ENCODE measurements at regions not wholly inside any gene's neighbourhood (a gene's known extent, or its start where the extent isn't known, plus 50 kb on each side); places are given as distances from the start of the nearest gene placed in this dataset.

DNA sequence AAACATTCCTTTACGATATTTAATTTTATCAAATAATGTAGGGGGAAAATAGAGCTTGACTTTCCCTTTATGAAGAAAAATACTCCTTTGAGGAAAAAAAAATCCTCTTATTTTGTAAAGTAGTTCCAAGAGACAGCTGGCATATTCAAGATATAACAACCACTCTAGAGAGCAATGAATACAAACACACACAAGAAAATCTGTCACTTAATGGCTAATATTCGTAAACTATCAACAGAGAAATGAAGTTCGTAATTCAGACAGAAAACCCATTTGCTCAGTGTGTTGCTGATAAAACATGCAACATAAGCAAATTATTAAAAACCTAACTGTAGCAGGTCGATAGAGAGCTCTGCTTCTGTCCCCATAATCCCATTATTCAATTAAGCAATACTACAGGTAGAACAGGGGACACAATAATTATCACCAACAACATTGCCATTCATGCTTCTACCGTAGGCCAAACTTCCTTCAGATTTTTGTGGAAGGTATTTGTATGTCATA is 714.4 kb upstream of the MARCKS start:
- no peak for DNase-seq (ENCODE audit: extremely low spot score, insufficient read length, low read depth)
- FAIRE-seq: no peak

- FAIRE-seq (no peak), DNase-seq (ENCODE audit: extremely low spot score, insufficient read length, low read depth) (no peak)
These were observed 713.9 kb upstream of the MARCKS start for GRCh38 chr6:113143206-113143605.

- DNase-seq (ENCODE audit: extremely low spot score, insufficient read length, low read depth) (no peak), FAIRE-seq (no peak)
These were observed 713.0 kb upstream of the MARCKS start for GRCh38 chr6:113144117-113144516.

- FAIRE-seq (no peak), DNase-seq (ENCODE audit: extremely low spot score, insufficient read length, low read depth) (no peak)
These were observed 710.3 kb upstream of the MARCKS start for GRCh38 chr6:113146878-113147277.

DNA sequence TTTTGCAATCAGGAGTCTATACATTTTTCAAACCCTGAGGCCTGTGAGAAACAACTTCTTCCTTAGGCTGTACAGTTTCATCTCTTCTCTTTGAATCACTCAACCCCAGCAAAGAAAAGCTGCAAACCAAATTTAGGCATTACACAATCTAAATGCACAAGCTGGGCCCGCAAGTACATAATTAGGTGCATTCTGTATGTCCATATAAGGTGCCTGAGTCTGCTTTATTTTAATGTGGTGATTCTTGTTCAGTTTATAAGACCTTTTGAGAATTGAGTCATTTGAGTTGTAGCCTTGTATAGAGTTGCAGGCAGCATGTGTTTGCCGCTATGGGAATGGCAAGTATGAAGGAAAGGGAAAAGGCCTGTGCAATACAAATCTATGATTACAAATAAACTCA is 709.6 kb upstream of the MARCKS start:
- FAIRE-seq: no peak

DNA sequence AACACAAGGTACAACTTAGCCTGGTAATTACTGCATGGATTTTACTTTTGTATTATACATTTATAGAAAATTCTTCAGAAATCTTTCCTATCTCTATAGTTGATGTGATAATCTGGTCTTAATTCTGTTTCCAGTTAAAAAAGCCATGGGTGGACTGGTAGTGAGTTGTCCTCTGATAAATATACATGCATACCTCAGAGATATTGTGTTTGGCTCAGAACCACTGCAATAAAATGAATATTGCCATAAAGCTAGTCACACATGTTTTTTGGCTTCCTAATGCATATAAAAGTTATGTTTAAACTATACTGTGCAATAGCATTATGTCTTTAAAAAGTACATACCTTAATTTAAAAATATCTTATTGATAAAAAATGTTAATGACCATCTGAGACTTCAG is 708.6 kb upstream of the MARCKS start:
- no peak for DNase-seq (ENCODE audit: extremely low spot score, insufficient read length, low read depth)
- no peak for FAIRE-seq

More for the DNA sequence above, 709.6 kb upstream of the MARCKS start:
- DNase-seq (ENCODE audit: extremely low spot score, insufficient read length, low read depth): no peak

DNA sequence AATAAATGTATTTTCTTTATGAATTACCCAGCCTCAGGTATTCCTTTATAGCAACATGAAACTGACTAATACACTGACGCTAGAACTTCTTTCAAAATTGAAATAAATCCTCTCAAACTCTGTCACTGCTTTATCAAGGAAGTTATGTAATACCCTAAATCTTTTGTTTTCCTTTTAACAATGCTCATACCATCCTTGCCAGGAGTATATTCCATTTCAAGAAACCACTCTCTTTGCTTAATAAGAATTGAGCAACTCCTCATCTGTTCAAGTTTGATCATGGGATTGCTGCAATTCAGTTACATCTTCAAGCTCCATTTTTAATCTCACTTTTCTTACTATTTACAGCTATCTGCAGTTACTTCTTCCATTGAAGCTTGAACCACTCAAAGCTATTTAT is 707.6 kb upstream of the MARCKS start:
- no peak for DNase-seq (ENCODE audit: extremely low spot score, insufficient read length, low read depth)
- FAIRE-seq: no peak

GRCh38 chr6:113160306-113161017 is 696.7 kb upstream of the MARCKS start:
- FAIRE-seq: no peak
- DNase-seq (ENCODE audit: extremely low spot score, insufficient read length, low read depth): no peak

DNA sequence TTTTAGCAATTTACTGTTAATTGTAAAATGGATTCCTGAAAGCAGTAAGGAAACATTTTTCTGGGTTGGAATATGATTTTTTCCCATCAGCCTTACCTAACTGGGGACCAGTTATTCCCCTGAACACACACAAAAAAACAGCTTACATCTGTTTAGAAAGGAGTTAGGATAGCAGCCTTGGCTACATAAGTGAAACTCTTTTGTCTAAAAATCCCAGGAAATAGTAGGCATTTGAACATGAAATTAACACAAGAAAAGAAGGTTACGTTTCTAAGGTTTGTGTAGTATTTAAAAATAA is 696.2 kb upstream of the MARCKS start:
- FAIRE-seq (no peak), DNase-seq (ENCODE audit: extremely low spot score, insufficient read length, low read depth) (no peak)

DNA sequence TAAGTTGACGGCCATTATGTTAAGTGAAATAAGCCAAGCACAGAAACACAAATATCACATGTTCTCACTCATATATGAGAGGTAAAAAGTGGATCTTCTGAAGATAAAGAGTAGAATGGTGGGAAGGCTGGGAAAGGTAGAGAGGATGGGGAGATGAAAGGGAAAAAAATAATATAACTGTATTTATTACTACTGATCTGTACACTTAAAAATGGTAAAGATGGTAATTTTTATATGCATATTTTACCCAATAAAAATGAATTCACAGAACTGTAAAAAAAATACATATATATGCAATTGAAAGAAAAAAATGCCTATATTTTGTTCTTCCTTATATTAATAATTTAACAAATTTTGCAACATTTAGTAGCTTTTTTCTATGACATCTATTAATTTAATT is 694.4 kb upstream of the MARCKS start:
- FAIRE-seq: no peak
- DNase-seq (ENCODE audit: extremely low spot score, insufficient read length, low read depth): no peak

DNA sequence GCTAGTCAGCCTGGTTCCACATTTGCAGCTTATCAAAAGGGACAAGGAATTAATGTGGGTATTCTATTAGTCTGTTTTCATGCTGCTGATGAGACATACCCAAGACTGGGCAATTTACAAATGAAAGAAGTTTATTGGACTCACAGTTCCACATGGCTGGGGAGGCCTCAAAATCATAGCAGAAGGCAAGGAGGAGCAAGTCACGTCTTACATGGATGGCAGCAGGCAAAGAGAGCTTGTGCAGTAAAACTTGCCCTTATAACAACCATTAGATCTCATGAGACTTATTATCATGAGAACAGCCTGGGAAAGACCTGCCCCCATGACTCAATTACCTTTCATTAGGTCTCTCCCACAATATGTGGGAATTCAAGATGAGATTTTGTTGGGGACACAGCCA is 689.1 kb upstream of the MARCKS start:
- DNase-seq (ENCODE audit: extremely low spot score, insufficient read length, low read depth): no peak
- FAIRE-seq: no peak

DNA sequence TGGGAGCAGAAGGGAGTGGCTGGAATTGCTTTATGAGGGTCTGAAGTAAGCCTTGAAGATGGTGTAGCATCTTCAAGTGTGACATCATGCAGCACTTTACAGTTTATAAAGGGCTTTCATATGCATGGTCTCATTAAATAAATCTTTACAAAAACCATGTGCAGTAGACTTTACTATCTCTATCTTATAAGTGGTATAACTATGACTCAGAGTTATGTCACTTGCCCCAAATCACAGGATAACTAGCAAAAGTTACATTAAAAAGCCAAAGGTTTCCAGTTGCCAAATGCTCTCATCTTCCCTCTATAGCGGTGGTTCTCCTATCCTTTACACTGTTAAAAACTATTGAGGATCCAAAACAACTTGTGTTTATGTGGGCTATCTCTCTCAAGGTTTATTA is 687.7 kb upstream of the MARCKS start:
- FAIRE-seq (no peak), DNase-seq (ENCODE audit: extremely low spot score, insufficient read length, low read depth) (no peak)

DNA sequence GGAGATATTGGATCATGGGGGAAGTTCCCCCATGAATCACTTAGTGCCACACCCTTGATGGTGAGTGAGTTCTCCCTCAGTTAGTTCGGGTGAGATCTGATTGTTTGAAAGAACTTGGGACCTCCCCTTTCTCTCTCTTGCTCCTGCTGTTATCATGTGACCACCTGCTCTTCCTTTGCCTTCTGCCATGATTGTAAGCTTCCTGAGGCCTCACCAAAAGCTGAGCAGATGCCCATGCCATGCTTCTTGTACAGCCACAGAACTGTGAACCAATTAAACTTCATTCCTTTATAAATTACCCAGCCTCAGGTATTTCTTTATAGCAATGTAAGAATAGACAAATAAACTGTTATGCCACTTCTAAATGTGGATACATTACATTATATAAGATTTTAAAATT is 686.7 kb upstream of the MARCKS start:
- FAIRE-seq (no peak), DNase-seq (ENCODE audit: extremely low spot score, insufficient read length, low read depth) (no peak)

DNA sequence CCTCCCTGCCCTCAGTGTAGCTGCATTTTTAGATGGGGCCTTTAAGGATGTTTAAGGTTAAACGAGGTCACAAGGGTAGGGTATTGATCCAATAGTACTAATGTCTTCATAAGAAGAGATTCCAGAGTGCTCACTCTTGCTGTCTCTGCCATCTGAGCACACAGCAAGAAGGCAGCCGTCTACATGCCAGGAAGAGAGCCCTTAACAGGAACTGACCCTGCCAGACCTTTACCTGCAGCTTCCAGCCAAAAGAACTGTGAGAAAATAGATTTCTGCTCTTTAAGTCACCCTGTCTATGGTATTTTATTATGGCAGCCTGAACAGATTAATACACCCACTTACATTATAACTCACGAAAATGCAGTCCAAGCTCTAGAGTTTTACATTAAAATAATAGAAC is 685.3 kb upstream of the MARCKS start:
- FAIRE-seq: no peak
- DNase-seq (ENCODE audit: extremely low spot score, insufficient read length, low read depth): no peak

- FAIRE-seq (no peak), DNase-seq (ENCODE audit: extremely low spot score, insufficient read length, low read depth) (no peak)
These were observed 684.6 kb upstream of the MARCKS start for GRCh38 chr6:113172531-113172966.

DNA sequence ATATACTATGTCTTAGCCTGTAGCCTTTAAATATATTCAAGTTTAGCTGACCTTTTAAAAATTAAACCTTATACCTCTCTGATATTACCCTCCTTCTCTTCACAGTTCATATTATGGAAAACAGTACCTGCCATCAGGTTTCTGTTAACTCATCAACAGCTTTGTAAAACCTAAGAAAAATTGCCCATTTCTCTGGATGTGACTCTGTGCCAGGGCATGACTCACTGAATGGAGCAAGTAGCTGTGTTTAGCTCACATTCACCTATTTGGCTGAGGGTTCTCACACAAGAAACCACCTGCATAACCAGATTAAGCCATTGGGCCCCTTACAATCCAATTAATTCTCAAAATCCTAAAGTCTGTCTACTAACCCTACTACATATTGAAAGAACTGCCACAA is 678.8 kb upstream of the MARCKS start:
- no peak for DNase-seq (ENCODE audit: extremely low spot score, insufficient read length, low read depth)
- FAIRE-seq: no peak

DNA sequence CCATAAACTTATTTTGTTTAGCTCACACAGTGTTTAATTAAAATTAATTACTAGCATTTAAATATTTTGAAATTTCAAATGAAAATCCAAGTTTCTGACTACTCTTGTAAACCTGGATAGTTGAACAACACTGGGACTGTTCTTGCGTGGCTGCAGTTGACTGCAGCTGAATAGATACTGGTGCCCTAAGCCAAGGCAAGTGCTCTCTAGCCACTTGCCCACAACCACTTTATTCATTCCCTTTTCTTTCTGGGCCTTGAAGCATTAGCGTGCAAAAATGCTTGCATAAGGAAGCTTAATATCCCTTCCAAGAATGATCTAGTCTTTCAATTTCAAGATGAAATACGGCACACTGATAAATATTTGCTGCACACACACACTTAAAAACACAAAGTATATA is 676.0 kb upstream of the MARCKS start:
- FAIRE-seq (no peak), DNase-seq (ENCODE audit: extremely low spot score, insufficient read length, low read depth) (no peak)

DNA sequence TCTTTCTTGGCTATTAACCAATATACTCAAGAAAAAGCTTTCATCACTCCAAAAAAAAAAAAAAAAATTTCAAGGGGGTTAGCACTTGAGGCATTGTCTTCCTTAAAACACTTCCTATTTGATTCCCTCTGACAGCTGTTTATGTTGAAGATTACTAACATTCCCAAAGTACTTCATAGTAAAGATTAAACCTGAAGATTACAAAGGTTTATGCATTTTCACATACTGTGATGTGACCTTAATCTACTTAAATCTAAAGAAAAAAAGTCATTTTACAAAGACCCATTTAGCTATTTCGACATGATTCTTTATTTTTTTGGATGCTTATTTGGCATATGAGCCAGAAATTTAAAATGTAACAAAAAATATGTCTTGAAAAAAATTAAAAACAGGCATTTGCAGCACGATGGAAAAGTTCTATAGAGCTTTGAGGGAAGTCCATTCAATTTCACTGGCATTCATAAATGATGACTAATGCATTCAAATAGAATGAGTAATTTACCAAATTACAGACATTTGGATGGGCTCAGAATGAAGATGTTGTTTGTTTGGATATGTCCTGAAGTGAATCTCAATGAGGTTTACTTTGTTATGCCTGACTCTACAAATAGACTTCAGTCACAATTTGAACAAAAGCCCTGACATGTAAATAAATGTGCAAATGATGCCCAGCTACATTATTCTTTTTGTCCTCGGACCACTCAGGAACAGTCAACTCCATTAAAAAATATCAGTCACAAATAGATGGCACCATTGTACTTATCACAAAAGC is 674.6 kb upstream of the MARCKS start:
- FAIRE-seq: no peak
- no peak for DNase-seq (ENCODE audit: extremely low spot score, insufficient read length, low read depth)

- FAIRE-seq (no peak), DNase-seq (ENCODE audit: extremely low spot score, insufficient read length, low read depth) (no peak)
These were observed 672.9 kb upstream of the MARCKS start for GRCh38 chr6:113184291-113184690.

DNA sequence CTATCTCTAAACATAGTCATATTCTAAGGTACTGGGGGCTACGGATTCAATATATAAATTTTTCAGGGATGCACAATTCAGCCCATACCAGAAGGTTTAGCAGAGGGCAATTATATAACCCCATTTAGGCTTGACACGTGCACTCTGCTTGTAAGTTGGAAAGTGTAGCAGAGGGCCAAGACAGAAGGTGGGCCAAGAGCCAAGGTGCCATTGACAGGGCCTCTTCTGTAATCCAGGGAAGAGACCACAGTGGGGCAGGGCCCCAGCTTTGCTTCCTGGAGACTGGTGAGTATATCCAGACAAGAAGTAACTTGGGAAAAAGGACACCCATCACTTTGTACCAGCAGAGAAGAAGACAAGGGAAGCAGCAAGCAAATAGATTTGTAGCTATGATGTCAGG is 672.4 kb upstream of the MARCKS start:
- no peak for DNase-seq (ENCODE audit: extremely low spot score, insufficient read length, low read depth)
- no peak for FAIRE-seq

DNA sequence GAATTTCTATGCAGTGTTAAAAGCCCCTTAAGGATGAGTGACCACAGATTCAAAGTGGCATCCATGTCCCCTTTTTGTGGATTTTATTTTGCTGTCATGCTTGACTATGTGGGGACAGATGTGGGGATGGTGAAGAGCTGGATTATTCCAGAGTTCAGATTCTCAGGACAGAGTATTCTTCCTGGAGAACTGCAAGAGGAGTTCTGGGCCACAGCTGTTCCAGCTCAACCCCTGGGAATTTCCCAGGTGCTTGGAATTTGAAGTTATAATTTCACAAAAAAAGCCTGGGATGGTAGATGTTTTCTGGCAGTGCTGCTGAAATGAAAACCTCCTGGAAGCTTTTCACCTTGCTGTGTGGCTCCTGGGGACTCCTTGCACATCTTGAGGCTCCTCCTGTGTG is 671.8 kb upstream of the MARCKS start:
- no peak for DNase-seq (ENCODE audit: extremely low spot score, insufficient read length, low read depth)
- FAIRE-seq: no peak

GRCh38 chr6:113187661-113188060 is 669.5 kb upstream of the MARCKS start:
- DNase-seq (ENCODE audit: extremely low spot score, insufficient read length, low read depth) (no peak), FAIRE-seq (no peak)
